ENCODE measurements at regions not wholly inside any gene's neighbourhood (a gene's known extent, or its start where the extent isn't known, plus 50 kb on each side); places are given as distances from the start of the nearest gene placed in this dataset.

DNA sequence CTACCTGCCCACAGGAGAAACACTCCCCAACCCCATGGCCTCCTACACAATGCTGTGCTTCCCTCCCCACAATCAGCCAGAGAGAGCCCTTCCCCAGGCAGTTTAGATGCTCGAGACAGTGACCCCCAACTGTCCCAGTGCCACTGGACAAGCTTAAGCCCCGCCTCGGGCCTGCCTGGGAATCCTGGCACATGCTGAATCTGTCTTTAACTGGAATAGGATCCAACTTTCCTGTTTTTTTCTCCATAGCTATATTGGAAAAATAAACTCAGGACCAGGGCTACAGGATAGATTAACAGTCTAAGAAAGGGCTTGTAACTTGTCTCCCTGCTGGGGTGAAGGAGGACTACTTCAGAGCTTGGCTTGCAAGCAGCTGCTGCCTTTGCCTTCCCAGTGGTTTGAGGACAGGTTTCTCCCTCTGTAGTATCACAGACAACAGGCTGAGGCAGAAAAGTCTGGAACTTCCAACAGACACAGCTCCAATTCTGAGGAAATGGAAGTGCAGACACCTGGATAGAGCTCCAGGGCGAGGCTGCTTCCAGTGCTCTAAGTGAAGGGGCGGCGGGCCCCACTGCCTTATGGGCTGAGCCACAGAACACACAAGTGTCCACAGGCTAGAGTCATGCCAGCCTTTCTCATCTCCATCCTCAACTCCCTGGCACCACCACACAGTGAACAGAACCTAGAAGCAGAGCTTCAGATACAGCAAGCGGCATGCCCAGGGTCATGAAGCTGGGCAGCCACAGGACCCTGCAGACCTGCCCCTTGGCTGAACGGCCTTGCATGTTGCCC is 228.3 kb downstream of the TUBA3C start:
- Mint-ChIP-seq H3K27ac (no peak overlapping the region), H3K9me3 (peaks cover 100% of the 10 kb centered on the region), H3K27me3 (ENCODE audit: insufficient read depth, low read depth, poor library complexity) (peaks cover 22% of the 10 kb centered on the region), H3K4me3 (no peak overlapping the region), H3K4me1 (no peaks in the 10 kb centered on the region), H3K36me3 (ENCODE audit: low read depth) (peaks cover 61% of the 10 kb centered on the region)
- Histone ChIP-seq H3K4me2 (no peak overlapping the region), H3K27me3 (ENCODE audit: insufficient read depth) (no peaks in the 10 kb centered on the region), H2AFZ (no peak overlapping the region), H3K4me1 (ENCODE audit: insufficient read depth) (no peaks in the 10 kb centered on the region), H3K36me3 (ENCODE audit: insufficient read depth) (no peaks in the 10 kb centered on the region), H3K9me2 (ENCODE audit: insufficient read depth) (no peaks in the 10 kb centered on the region), H4K20me1 (replicated peaks; ENCODE audit: insufficient read depth) (no peaks in the 10 kb centered on the region), H3K27ac (ENCODE audit: low read depth) (no peak overlapping the region), H3K79me2 (replicated peaks; ENCODE audit: insufficient read depth) (no peaks in the 10 kb centered on the region), H3K4me3 (no peak overlapping the region), H3F3A (replicated peaks; ENCODE audit: low read depth) (no peaks in the 10 kb centered on the region)
- DNase-seq (ENCODE audit: low spot score) (no peak), ATAC-seq (no peak)
- TF ChIP-seq EZH2 (IDR thresholded peaks at IDR 0.05; ENCODE audit: low read depth, unreplicated experiment) (no peak), JUNB (IDR thresholded peaks at IDR 0.05; ENCODE audit: unreplicated experiment) (no peak), ZNF114 (CRISPR knock-in tag; IDR thresholded peaks at IDR 0.05) (no peak), ZNF331 (CRISPR knock-in tag; IDR thresholded peaks at IDR 0.05; ENCODE audit: low read depth) (no peak), STAT1 (IDR thresholded peaks at IDR 0.05; ENCODE audit: unreplicated experiment) (no peak), NANOG (IDR thresholded peaks at IDR 0.05; ENCODE audit: borderline replicate concordance) (no peak), POLR2AphosphoS5 (IDR thresholded peaks at IDR 0.05; ENCODE audit: low read depth) (no peak), CREB1 (CRISPR knock-in tag; IDR thresholded peaks at IDR 0.05; ENCODE audit: low read depth) (no peak), EZH2phosphoT487 (IDR thresholded peaks at IDR 0.05; ENCODE audit: unreplicated experiment) (no peak)
- TF ChIP-seq, protein P1, sequence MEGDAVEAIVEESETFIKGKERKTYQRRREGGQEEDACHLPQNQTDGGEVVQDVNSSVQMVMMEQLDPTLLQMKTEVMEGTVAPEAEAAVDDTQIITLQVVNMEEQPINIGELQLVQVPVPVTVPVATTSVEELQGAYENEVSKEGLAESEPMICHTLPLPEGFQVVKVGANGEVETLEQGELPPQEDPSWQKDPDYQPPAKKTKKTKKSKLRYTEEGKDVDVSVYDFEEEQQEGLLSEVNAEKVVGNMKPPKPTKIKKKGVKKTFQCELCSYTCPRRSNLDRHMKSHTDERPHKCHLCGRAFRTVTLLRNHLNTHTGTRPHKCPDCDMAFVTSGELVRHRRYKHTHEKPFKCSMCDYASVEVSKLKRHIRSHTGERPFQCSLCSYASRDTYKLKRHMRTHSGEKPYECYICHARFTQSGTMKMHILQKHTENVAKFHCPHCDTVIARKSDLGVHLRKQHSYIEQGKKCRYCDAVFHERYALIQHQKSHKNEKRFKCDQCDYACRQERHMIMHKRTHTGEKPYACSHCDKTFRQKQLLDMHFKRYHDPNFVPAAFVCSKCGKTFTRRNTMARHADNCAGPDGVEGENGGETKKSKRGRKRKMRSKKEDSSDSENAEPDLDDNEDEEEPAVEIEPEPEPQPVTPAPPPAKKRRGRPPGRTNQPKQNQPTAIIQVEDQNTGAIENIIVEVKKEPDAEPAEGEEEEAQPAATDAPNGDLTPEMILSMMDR (conservative IDR thresholded peaks at IDR 0.05; ENCODE audit: low read depth in 2 of 2), result no peak
- TF ChIP-seq, protein P2, sequence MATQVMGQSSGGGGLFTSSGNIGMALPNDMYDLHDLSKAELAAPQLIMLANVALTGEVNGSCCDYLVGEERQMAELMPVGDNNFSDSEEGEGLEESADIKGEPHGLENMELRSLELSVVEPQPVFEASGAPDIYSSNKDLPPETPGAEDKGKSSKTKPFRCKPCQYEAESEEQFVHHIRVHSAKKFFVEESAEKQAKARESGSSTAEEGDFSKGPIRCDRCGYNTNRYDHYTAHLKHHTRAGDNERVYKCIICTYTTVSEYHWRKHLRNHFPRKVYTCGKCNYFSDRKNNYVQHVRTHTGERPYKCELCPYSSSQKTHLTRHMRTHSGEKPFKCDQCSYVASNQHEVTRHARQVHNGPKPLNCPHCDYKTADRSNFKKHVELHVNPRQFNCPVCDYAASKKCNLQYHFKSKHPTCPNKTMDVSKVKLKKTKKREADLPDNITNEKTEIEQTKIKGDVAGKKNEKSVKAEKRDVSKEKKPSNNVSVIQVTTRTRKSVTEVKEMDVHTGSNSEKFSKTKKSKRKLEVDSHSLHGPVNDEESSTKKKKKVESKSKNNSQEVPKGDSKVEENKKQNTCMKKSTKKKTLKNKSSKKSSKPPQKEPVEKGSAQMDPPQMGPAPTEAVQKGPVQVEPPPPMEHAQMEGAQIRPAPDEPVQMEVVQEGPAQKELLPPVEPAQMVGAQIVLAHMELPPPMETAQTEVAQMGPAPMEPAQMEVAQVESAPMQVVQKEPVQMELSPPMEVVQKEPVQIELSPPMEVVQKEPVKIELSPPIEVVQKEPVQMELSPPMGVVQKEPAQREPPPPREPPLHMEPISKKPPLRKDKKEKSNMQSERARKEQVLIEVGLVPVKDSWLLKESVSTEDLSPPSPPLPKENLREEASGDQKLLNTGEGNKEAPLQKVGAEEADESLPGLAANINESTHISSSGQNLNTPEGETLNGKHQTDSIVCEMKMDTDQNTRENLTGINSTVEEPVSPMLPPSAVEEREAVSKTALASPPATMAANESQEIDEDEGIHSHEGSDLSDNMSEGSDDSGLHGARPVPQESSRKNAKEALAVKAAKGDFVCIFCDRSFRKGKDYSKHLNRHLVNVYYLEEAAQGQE (IDR thresholded peaks at IDR 0.05; ENCODE audit: unreplicated experiment), result no peak
- TF ChIP-seq, protein P3, sequence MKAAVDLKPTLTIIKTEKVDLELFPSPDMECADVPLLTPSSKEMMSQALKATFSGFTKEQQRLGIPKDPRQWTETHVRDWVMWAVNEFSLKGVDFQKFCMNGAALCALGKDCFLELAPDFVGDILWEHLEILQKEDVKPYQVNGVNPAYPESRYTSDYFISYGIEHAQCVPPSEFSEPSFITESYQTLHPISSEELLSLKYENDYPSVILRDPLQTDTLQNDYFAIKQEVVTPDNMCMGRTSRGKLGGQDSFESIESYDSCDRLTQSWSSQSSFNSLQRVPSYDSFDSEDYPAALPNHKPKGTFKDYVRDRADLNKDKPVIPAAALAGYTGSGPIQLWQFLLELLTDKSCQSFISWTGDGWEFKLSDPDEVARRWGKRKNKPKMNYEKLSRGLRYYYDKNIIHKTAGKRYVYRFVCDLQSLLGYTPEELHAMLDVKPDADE (IDR thresholded peaks at IDR 0.05), result no peak
- TF ChIP-seq, protein P4, sequence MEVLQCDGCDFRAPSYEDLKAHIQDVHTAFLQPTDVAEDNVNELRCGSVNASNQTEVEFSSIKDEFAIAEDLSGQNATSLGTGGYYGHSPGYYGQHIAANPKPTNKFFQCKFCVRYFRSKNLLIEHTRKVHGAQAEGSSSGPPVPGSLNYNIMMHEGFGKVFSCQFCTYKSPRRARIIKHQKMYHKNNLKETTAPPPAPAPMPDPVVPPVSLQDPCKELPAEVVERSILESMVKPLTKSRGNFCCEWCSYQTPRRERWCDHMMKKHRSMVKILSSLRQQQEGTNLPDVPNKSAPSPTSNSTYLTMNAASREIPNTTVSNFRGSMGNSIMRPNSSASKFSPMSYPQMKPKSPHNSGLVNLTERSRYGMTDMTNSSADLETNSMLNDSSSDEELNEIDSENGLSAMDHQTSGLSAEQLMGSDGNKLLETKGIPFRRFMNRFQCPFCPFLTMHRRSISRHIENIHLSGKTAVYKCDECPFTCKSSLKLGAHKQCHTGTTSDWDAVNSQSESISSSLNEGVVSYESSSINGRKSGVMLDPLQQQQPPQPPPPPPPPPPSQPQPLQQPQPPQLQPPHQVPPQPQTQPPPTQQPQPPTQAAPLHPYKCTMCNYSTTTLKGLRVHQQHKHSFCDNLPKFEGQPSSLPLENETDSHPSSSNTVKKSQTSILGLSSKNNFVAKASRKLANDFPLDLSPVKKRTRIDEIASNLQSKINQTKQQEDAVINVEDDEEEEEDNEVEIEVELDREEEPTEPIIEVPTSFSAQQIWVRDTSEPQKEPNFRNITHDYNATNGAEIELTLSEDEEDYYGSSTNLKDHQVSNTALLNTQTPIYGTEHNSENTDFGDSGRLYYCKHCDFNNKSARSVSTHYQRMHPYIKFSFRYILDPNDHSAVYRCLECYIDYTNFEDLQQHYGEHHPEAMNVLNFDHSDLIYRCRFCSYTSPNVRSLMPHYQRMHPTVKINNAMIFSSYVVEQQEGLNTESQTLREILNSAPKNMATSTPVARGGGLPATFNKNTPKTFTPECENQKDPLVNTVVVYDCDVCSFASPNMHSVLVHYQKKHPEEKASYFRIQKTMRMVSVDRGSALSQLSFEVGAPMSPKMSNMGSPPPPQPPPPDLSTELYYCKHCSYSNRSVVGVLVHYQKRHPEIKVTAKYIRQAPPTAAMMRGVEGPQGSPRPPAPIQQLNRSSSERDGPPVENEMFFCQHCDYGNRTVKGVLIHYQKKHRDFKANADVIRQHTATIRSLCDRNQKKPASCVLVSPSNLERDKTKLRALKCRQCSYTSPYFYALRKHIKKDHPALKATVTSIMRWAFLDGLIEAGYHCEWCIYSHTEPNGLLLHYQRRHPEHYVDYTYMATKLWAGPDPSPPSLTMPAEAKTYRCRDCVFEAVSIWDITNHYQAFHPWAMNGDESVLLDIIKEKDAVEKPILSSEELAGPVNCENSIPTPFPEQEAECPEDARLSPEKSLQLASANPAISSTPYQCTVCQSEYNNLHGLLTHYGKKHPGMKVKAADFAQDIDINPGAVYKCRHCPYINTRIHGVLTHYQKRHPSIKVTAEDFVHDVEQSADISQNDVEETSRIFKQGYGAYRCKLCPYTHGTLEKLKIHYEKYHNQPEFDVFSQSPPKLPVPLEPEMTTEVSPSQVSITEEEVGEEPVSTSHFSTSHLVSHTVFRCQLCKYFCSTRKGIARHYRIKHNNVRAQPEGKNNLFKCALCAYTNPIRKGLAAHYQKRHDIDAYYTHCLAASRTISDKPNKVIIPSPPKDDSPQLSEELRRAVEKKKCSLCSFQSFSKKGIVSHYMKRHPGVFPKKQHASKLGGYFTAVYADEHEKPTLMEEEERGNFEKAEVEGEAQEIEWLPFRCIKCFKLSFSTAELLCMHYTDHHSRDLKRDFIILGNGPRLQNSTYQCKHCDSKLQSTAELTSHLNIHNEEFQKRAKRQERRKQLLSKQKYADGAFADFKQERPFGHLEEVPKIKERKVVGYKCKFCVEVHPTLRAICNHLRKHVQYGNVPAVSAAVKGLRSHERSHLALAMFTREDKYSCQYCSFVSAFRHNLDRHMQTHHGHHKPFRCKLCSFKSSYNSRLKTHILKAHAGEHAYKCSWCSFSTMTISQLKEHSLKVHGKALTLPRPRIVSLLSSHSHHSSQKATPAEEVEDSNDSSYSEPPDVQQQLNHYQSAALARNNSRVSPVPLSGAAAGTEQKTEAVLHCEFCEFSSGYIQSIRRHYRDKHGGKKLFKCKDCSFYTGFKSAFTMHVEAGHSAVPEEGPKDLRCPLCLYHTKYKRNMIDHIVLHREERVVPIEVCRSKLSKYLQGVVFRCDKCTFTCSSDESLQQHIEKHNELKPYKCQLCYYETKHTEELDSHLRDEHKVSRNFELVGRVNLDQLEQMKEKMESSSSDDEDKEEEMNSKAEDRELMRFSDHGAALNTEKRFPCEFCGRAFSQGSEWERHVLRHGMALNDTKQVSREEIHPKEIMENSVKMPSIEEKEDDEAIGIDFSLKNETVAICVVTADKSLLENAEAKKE (CRISPR knock-in tag; IDR thresholded peaks at IDR 0.05), result no peak

Measured in GM23338 (cell line).